Activated T-helper 1 cell treated with Interleukin-2 at 50 U/mL for 16 hours (primary cell): ENCODE measurements at regions not wholly inside any gene's neighbourhood (a gene's known extent, or its start where the extent isn't known, plus 50 kb on each side); places are given as distances from the start of the nearest gene placed in this dataset.

Experiments used
- DNase-seq: peaks from one replicate; pipeline ENCODE4 v3.0.0-alpha.2; 2020; ENCODE audit warnings: low read depth

DNA sequence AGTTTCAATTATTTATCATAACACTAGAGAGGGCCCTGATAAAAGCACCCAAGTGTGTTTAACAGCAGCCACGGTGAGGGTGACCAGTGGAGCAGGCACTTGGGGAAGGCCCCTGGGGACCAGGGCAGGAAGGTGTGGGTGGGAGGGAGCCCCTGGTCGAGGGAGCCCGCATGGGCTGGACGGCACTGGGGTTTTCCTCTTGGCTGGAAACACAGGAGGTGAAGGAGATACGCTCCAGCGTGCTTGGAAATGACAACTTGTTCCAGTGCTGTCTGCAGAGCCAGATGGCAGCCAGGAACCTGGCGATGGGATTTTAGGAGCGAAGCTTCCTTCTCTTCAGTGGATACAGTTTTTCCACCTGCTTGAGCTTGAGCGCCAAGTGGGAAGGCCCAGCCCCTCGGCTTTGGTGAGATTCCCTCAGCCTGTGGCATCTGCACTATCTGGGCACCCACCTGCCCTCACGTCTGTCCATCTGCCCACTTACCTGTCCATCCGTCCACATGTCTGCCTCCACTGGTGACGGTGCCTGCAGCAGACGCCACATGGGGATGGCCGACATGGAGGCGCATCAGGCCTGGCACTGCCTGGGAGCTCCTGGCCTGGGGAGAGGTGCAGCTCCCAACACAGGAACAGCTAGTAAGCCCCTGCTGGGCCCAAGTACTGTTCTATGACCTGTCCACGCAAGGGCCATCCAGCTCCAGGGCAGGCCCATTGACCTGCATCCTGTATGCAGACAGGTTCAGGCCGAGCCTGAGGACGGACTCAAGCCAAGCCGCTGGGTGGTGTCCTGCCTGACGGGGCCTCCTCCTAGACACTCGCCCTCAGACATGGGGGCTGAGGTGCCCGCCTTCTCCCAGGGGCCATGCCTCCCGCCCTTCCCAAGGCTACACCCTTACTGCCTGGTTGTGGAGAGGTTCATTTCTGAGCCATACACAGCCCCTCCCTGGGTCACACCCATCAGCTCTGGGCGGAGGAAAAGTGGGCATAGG is 192.2 kb upstream of the C14orf180 start:
- no peak for DNase-seq

DNA sequence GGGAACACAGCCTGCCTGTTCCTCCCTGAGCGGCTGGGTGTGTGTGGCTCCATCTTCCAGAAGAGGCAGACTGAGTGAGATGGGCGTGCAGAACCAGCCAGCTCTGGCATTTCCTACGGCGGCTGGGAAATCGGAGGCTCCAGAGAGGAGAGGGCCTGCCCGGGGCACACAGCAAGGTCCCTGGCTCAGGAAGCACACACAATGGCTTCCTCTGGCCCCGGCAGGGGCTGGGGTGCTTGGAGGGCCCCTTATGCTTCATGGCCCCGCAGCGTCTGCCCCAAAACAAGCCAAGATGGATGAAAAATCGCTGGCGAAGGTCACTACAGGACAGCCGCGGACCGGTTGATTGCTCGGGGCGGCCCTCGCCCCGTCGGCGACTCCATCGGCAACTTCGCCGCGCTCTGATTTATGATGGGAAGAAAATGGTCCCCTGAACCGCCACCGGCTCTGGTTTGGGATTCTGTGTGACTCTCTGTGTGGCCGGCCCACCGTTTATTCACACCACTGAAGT is 191.5 kb upstream of the C14orf180 start:
- DNase-seq = no peak

DNA sequence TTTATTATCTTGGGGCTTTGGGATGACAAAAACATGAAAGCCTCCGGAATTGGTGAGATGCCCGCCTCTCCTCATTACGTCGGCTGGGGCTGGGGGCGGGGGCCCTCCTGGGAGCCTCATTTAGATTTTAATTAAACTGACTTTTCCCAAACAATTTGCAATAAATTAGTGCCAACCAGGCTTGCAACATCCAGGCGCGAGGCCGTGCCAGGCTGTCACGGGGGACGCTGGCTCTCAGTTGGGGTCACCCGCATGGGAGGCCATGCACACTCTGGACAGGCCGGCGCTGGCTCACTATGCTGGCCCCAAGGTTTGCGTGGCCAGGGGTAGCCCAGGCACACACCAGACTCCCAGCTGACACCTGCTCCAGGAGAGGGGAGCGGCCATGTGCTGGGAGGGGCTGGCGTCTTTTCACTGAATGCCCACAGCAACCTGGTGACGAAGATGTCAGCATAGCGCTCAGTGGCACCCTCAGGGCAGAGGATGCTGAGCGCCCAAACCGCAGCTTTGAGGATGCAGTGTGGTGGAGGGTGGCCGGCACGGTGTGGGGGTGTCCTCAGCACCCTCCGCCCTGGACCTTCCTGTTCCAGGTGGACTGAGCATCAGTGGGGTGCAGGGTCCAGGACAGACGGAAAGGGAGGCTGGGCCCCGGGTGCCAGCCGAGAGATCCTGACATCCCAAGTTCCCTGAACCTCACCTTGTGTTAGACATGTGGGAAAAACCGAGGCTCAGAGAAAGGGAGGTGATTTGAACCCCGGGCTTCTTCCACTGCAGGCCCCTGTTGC is 190.8 kb upstream of the C14orf180 start:
- DNase-seq = no peak

DNA sequence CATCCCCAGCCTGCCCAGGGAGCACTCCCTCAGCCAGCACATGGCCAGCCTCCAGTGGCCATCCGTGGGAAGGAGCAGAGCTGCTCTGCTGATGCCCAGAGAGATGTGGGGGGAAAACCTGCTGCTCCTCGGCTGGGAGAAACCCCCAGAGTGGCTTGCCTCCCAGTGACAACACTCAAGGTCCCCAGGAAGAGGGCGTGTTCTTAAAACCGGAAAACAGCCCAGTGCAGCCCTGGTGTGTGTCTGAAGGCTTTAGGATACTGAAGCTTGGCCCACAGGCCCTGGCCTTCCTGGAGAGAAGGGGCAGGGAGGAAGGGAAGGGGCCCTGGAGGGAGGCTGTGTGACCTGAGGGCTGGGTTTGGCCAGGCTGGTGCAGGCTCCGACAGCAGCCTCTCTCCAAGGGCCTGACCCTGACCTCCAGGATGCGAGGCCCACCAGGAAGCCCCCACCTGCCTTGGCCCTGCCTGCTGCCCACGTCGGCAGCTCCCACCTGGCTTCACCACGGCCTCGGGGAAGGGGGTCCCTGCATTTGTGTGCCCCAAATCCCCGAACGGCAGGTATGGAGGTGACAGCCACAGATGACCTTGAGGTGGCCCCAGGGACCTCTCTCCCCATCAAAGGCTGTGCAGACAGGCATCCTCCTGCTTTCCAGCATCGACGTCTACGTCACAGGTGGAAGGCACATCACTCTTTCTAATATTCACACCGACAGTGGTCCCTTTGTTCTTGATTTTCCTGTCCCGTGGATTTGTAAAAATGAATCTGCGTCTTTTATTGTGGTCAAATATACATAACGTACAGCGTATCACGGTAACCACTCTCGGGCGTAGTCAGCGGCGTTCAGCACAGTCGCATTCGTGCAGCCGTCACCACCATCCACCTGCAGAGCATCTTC is 190.0 kb upstream of the C14orf180 start:
- DNase-seq = no peak

DNA sequence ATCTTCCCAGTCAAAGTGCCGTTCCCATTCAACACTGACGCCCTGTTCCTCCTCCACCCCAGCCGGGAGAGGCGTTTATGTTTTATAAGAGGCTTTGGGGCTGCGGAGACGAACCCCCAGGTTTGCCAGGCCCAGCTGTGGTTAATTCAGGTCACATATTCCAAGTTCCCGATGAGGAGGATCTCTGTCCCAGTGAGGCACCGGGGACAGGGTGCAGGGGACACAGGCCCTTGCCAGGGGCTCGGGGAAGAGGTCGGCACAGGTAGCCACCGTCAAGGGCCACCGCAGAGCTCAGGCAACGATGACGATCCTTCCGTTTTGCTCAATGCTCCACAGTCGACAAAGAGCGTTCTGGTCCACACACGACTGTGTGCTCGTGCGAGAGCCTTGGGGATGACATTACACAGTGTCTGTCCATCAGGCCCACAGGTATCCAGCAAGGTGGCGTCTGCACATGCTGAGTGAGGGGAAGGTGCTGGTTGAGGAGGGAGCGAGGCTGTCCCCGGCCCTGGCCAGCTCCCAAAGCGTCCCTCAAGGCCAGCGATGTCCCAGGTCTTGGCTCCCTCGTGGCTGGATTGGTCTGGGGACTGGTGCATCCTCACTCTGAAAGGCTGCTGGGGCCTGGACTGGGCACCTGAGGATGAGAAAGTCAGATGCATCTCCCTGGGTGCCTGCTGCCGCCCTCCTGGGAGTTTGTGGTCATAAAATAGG is 189.2 kb upstream of the C14orf180 start:
- DNase-seq = no peak

DNA sequence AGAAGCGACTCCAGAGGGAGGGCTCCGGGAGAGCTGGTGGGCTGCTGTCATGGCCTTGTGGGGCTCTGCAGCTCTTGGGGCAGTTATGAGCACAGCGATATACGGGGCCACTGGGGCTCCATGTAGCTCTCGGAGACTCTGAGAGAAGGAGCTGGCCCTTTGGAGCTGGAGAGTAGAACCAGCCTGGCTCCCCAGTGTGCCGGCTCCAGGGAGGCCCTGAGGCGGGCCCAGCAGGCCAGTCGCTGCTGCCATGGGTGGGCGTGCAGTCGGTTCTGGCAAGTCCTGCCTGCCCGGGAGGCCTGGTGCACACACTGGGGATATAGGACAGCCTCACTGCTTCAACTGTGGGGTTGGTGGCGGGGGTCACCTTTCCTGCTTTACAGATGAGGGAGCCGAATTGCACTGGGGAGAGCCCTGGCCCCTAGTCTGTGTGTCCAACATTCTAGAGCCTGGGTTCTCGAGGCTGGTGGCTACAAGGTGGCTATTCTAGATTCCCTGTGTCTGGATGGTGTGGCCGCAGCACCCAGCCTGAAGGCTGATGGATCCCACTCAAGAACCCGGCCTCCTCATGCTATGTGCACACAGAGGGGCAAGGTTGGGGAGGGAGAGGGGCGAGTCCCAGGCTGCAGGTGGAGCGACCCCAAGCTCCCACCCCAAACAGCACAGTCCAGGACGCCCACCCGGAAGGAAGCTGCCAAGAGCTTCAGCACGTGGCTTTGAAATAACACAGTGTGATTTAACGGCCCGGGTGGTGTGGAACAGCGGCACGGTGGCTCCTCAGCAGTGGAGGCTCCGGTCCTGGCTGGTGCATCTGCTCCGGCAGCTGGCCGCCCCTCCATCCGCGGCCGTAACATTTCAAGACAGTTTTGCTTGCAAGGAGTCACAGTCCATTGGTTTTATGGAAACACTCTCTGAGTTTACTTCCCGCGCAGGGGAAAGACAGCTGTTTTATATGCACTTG is 188.3 kb upstream of the C14orf180 start:
- DNase-seq = no peak

DNA sequence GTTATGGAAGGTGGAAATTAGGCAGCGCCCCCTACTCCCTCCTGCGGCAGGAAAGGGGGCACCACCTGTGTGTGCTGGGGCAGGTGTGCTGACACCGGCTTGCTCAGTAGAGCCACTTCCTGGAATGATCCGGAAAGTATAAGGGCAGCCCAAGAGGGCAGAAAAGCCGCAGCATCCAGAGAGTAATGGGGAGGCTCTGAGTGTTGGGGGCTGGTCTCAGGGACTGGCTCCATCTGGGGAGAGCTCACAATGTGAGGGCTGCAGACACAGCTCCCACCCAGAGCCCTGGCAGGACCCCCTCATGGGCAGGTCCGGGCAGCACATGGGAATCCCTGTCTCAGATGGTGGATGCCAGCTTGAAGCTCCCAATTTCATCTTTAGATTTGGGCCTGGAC is 187.6 kb upstream of the C14orf180 start:
- no peak for DNase-seq

DNA sequence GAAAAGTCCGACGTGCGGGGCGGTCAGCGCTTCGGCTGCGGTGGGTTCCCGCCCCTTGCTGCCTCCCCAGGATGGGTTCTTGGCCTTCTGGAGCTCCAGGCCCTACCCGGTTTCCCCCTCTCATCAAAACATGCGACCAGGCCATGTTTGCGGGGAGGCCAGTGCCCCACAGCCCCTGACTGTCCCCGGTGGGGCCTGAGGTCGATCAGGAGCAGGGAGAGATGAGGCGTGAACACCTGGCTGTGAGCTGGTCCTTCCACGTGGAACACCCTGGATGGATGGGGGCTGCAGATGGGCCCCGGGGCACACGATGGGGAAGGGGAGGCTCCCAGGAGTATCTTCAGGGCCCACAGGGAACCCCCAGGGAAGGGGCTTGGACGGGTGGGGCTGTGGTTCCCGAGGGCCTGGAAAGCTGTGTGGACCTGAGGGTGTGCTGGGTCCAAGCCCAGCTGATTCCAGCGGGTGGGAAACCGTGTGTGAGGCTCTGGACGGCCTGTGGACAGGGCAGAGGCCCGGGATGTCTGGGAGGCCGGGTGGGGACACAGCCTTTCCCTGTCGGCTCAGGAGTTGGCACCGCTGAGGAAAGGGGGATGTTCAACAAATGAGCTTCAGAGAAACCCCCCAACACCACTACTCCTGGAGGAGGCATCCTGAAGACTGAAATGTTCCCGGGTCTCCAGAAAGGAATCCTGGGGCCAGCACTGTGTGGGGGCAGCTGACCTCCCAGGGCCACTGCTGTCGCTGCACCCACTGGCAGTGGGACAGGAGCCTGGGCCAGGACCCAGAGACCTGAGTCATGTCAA is 187.0 kb upstream of the C14orf180 start:
- no peak for DNase-seq

DNA sequence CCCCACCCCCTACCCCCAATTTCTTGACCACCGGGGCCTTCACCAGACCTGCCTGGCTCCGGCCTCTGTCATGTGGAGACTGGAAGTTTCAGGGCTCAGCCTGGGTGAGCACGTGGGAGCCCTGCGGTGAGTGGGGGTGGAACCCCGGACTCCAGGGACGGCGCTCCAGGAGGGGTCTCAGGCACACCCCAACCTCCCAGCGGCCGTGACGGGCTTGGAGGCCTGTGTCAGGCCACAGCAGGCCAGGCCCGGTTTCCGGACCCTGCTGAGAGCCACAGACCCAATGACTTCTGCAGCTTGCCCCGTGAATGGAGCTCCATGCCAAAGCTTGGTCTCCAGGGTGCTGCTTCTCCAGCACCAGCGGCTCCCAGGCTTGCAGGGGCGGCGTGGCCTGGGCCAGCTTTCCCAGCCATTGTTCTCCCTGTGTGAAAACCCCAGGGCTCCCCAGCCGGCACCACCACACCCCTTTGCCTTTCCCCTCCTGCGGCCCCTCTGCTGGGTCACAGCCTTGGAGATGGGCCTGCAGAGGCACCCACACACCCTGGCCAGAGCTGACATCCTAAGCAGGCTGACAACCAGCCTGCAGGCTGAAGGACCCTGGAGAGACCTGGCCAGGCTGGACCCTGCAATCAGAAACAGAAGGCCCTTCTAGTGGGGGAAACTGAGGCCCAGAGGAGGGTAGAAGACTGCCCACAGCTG is 186.2 kb upstream of the C14orf180 start:
- no peak for DNase-seq

DNA sequence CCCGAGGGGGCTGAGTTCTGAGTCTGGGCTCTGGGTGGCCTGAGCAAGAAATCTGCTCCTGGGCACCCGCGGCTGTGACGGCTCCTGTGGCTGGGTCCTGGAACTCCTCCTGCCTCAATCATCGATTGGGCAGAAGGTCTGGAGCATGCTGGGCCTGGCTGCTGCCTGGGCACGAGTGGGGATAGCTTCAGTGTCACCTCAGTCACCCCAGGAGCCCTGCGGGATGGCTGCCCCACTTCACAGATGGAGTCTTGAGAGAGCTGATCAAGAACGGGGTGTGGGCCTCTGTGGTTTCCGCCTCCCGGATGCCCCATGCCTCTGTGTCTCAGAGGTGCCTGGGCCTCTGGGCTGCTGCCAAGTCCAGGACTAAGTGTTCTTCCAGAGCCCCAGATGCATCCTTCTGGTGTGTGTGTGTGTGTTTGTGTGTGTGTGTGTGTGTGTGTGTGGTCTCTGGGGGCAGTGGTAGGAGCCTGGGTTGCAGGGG is 185.6 kb upstream of the C14orf180 start:
- DNase-seq = peak; percentile 72

DNA sequence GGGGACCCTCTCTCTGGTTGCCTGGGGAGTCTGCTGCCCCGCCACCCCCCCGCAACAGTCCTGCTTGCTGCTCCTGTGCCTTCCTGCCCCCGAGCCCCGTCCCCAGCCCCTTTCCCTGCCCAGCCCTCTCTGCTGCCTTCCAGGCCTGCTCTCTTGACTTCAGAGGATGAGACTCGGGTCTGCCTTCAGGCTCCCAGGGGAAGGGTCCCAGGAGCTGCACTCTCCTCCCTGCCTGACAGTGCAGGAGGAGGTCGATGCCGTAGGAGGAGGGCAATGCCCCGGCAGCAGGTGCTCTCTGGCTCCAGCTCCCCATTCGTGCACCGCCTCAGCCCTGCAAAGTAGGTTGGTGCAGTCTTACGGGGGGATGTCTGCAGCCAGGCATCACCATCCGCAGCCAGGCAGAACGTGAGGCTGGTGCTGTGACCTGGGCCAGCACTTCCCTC is 185.1 kb upstream of the C14orf180 start:
- no peak for DNase-seq

DNA sequence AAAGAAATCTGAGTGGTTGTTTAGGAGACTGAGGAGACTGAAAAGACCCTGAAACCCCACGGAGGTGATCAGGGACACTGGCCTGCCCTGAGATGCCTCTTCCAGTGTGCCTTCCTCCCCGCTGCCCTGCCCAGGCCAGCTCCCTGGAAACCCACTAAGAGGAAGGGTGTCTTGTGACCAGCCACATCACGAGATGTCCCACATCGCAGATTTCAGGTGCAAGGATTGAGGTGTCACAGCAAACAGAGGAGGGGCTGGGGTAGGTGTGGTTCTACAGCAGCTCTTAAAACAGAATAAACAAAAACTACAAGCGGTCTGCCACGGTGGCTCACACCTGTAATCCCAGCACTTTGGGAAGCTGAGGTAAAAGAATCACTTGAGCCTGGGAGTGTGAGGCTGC is 184.3 kb upstream of the C14orf180 start:
- no peak for DNase-seq

DNA sequence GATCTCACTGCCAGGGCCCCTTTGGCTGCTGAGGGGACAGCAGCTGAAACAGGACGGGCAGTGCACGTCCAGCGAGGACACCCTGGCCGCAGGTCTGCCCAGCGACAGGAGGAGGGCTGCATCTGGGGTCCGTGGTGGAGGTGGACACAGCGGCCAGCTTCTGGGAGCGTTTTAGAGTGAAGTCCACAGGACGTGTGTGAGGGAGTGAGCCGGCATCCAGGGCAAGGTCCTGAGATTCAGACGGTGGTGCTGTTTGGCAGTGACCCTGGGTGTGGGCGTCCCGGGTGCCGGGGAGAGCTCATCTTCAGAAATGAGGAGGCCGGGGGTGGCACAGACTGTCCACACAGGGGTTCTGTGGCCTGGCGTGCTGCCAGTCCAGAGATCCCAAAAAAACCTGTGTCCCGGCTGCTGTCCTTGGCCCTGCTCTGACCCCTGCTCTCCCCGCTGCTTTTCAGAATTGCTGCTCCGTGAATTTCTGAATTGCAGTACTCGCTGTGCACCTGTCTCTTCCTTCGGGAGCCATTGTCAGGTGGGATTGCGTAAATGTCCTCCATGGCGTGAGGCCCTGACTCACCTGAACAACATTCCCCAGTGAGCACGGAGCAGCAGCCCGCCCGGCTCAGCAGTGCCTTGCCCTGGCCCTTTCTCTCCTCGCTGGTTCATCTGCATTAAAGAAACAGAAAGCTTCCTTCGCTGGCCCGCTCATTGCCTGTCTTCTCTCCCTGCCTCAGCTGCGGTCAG is 183.5 kb upstream of the C14orf180 start:
- DNase-seq = no peak

DNA sequence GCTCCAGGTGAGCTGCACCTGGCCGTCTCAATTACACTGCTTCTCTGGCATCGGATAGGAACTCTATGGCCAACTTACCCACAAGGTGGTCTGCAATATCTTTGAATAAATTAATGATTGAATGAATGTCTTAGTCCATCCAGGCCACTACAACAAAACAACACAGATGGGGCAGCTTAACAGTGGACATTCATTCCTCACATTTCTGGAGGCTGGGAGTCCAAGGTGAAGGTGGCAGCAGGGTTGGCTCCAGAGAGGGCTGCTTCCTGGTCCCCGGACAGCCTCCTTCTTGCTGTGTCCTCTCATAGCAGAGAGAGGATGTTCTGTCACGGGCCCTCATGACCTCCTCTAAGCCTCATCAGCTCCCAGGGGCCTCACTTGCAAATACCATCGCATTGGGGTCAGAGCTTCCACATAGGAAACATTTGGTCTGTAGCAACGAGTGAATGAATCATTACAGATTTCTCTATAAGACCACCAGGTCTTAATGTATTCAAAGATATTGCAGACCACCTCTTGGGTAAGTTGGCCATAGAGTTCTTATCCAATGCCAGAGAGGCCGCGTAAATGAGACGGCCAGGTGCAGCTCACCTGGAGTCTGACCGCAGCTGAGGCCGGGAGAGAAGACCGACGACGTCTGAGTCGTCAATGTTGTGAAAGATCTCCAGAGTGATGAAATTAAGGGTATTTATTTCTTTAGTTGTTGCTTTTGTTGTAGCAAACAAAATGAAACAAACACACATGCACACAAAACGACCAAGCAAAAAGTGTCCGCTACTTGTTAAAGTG is 182.7 kb upstream of the C14orf180 start:
- no peak for DNase-seq

DNA sequence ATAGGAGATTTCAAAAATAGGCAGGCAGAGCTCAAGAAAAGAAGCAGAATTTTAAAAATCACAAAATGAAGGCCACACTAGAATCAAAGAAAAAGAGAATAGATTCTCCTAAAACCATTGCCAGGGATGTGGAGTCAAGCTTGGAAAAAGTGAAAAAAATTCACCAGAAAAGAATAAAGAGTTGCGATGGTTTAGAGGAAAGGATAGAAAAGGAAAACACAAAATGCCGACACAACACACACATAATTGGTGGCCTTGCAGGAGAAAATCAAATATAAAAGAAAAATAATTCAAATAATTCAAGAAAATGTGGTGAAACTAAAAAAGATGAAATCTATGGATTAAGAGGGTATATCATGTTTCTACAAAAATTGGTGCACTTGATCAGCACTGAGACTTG is 181.6 kb upstream of the C14orf180 start:
- no peak for DNase-seq

DNA sequence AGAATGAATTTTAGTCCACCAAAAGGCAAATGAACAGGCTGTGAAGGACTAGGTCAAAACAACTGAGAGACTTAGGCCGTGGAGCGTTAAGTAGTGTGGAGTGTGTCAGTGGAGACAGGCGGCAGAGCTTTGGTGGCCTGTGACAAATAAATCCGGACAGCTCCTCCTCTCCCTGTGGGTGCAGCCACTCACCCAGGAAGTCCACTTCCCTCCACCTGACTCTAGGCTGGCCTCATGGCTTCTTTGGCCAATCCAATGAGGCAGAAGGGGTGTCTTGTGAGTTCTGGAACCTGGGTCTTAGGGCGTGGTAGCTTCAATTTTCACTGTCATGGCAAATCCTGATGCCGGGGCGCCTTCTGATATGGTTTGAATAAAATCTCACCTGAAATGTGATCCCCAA is 180.9 kb upstream of the C14orf180 start:
- no peak for DNase-seq
